HL-60/S4 (cell line): ENCODE measurements at regions not wholly inside any gene's neighbourhood (a gene's known extent, or its start where the extent isn't known, plus 50 kb on each side); places are given as distances from the start of the nearest gene placed in this dataset.
"Not testable (repeated sequence)": the region's sequence is repeated elsewhere in the genome, so short reads cannot be mapped to it uniquely, and the experiment has no call there.

Source experiments
- in situ Hi-C: fragments of 300-500 bp; cut with MboI; formaldehyde crosslinking; loops from 2 replicates; pipeline ENCODE4 v1.14.3; 2022; ENCODE audit warnings: low sequenced_read_pairs

DNA sequence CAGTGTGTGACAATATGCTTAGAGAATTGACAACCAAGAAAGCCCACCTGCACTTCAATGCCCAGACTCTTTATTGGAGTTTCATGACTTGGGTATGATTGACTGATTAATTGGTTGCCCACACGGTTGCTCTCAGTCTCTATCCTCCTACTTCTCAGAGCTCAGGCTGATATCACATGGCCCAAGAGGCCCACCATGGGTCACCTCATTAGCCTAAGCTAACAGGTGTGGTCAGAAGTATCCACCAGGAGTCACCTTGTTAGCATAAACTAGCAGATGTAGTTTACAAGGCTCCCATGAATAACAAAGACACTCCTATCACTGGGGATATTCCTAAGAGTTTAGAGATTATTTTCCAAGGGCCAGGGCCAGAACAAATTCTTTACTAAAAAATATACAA lies 120.2 kb upstream of the MBNL1 start:
- in situ Hi-C loops: no loop called here

DNA sequence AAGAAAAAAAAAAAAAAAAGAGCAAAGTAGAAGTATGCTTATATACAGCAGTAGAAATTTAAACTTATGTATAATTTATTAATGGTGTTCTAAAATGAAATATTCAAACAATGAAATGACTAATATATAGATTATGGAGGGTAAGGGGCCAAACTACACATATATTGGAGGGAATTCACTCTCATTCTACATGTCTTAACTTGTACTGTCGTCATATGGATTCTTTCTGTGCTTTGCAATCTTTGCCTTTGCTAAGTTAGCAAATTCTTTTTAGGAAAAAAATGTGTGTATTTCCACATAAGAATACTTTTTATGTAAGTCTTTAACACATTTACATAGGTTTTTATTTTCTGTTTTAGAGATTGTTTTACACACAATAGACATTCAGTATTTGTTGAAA lies 118.9 kb upstream of the MBNL1 start:
- in situ Hi-C loops: no loop called here

DNA sequence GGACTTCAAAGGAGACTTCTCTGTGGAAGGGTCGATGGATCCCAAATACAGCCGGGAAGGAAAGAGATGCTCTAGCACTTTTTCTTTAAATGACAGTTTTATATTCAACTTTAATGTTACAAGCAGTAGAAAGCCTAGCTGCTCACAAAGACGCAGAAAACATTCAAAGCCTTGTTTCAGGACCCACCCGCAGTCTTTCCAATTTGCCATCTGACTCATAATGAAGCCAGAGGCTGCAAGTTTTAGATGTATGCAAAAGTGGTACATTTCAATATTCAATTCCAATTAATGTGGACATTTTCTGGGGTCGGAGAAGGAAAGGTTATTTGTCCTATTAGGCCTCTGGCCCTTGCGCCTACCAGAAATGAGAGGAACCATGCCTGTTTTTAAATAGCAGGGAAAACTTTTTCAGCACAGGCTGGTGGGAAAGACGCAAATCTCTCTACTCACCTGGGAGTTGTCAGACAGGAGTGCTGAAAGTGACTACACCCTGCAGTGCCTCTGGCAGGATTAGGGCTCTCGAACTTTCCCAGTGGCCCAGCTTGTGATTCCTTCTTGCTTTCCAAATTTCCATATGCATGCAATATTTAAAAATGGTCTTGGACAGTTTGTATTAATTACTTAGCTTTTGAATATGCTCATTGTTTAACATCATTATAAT lies 117.4 kb upstream of the MBNL1 start:
- in situ Hi-C loops: no loop called here

DNA sequence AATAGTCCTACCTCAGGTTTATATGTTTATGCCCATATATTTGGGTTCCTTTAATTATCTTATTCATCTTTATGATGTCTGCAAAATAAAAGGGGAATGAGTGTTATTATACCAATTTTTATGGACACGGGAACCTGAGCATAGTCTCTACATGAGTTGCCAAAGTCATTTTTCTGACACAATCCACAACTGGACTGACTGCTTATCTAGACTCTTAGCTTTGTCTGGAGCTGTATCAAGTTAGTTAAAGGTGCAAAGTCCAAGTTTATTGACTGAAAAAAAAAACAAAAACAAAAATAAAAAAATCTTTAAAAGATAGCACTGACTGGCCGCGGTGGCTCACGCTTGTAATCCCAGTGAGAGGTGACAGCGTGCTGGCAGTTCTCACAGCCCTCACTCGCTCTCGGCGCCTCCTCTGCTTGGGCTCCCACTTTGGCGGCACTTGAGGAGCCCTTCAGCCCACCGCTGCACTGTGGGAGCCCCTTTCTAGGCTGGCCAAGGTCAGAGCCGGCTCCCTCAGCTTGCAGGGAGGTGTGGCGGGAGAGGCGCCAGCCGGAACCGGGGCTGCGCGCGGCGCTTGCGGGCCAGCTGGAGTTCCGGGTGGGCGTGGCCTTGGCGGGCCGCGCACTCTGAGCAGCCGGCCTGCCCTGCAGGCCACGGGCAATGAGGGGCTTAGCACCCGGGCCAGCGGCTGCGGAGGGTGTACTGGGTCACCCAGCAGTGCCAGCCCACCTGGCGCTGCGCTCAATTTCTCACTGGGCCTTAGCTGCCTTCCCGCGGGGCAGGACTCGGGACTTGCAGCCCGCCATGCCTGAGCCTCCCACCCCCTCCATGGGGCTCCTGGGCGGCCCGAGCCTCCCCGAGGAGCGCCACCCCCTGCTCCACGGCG lies 116.6 kb upstream of the MBNL1 start:
- in situ Hi-C loops: not testable (repeated sequence)

DNA sequence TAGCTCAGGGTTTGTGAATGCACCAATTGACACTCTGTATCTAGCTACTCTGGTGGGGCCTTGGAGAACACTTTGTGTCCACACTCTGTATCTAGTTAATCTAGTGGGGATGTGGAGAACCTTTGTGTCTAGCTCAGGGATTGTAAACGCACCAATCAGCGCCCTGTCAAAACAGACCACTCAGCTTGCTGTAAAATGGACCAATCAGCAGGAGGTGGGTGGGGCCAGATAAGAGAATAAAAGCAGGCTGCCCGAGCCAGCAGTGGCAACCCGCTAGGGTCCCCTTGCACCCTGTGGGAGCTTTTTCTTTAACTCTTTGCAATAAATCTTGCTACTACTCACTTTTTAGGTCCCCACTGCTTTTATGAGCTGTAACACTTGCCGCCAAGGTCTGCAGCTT lies 115.6 kb upstream of the MBNL1 start:
- in situ Hi-C loops: not testable (repeated sequence)

DNA sequence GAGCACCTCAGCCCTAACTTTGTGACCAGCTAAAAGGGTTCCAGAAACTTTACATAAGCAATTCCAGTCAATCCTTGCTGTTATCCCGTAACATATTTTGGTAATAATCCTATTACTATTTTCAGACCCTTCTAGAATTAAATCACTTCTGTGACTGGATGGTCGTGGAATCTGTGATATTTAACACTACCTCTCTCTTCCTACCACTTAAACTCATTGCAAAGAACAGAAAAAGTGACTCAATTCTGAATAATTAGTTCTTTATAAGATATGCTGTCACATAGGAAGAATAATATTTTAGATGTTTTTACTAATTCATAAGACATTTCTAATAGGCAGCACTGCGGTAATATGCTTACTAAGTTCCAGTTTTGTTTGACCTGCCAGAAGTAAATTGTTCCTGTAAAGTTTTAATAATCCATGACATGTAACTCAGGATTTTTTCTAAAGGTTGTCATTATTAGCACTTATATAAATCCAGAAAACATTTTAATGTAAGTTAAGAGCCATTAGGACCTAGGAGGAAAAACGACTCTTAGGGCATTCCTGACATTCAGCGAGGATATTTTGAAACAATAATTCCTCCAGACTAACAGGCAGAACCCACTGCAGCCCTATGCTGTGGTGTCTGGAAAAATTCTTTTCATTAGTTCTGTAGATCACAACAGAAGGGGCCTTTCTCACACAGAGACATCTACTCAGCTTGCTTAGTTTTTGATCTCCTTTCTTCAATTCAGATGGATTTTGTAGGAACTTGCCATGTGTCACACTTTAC lies 113.3 kb upstream of the MBNL1 start:
- in situ Hi-C loops: no loop called here

DNA sequence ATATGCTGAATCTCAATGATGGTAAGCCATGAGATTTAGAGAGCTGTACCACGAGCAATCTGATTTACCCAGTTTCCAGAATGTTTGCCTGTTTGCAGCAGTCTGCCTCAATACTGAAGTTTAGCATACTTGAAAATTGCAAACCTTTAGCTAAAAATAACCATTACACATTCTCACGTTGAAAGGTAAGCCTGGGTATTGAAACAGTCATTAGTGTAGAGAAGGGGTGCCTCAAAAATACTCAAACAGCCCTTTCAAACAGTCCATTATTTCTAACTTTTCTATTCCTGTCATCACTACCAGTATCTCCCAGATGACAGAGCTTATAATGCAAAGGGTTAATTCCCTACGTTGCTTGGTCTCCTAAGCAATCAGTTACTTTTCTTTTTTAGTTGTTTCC lies 111.8 kb upstream of the MBNL1 start:
- in situ Hi-C loops: no loop called here

DNA sequence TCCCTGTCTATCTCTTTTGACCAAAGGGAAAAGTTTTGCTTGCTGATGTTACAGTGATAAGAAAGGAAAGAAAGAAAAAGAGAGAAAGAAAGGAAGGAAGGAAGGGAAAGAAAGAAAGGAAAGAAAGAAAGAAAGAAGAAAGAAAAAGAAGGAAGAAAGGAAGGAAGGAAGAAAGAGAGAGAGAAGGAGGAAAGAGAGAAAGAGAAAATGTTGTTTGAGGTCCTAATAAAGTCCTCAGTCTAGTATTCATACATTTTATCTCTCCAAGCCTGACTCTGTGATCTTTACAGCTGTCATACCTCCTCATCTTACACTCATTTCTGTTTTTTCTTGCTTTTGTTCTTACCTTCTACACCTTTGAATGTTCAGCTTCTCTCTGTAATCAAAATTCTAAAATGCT lies 111.4 kb upstream of the MBNL1 start:
- in situ Hi-C loops: no loop called here

DNA sequence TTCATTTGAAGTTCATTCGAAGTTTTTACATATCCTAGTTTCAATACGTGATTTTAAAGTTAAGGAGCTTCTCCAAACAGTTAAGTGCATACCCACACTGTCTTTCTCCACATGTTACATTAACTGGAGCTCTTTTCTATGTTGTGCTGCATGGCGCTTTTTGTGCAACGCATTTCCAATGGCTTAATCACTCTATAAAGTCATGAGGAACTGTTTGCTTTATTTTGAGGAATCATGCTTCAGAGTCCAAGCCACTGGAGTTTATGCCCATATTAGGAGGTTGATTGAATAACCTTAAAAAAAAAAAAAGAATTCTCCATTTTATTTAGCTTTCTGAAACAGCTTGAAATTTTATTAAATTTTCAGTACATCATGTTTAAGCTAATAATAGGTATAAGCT lies 109.4 kb upstream of the MBNL1 start:
- in situ Hi-C loops: no loop called here

DNA sequence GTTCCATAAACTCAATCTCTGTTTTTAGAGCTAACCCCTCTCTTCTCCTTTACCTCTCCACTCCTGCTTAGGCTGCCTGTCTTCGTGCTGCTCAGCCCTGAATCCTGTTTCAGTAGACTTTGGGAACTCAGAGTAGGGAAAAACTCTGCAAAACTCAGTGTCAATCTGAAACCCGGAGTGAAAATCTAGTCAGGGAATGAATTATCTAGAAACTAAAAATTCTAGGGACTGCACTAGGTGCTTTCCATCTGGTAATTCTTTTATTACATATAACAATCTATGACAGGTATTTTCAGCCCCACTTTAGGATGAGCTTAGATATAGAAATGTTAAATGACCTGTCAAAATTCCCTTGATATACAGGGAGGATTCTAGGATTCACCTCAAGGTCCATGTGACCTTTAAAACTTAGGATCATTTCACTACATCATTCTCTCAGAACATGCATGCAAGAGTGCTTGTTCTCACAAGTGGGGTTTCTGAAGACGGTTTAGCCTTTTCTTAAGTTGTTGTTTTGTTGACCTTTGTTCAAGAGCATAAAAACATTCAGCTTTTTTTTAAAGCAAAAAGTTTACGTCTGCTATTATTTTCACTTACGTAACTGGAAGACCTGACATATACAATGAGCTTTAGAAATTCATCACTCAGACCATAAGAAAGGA lies 108.2 kb upstream of the MBNL1 start:
- in situ Hi-C loops: no loop called here

DNA sequence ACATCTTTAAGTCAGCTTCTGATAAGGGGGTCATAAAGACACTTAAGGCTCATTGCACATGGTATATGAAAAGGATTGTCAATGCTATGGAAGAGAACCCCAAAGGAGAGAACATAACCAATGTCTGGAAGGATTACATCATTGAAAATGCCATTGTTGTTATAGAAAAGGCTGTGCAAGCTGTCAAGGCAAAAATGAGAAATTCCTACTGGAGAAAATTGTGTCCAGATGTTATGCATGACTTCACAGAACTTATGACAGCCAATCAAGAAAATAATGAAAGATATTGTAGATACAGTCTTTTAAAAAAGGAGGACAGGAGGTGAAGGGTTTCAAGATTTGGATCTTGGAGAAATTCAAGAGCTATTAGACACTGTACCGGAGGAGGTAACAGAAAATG lies 96.3 kb upstream of the MBNL1 start:
- in situ Hi-C loops: no loop called here

DNA sequence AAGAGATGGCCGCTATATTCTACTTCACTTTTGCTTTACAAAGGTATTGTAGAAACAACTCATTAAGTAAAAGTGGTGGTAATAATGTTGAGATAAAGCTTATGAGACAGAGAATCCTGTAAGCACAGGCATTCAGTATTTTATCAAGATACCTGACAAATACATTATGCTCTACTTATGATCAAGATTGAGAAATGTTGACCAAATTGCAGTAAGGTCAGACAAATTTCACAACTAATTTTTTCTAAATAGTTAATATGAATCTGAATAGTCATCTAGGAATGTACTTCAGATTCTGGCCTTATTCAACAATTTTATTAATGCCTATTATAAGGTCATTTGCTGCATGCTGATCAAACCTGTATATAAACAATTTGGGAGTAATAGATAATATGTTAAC lies 95.1 kb upstream of the MBNL1 start:
- in situ Hi-C loops: no loop called here

DNA sequence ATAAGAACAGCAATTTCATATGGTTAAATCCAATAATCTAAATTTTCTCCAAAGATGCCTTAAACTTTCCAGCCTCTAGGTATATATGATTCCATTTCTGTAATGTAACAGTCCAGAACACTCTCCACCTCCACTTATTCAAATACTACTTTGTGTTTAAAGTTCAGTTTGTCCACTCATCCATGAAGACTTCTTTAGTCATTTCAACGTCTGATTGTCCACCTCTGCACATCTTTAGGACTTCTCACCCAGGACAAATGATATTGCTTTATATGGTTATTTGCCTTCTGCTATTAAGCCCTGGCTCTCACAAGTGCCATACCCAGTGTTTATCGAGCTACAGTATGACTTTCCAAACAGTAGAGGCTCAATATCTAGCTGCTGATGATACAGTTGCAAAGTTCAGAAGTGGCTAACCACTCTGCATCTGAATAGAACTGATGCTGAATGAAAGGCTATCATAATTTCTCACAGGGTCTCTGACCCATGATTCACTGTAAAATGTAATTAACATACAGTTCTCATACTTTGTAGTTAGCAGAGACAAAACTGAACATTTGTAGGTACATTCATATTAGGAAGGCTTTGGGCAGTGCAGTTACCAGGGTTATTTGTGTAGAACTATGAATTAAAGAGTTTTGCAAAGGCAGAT lies 93.7 kb upstream of the MBNL1 start:
- in situ Hi-C loops: loop anchor here (25.0 kb wide), 1 partner anchor 262 kb away; no protein-coding TSS in a partner anchor

DNA sequence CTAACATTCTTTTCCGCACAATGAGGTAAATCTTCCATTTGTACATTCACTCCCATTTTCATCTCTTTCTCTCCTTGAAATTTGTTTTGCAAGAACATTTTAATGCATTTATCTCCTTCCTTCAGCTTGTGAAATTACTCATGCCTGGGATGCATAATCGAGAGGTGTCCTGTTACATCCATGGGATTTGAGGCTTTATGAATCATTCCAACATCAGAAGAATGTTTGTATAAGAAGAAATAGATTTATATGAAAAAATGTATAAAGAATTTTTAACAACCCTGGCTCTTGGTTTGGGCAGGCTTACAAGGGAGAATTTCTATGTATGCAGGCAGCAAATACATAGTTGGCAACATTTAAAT lies 93.2 kb upstream of the MBNL1 start:
- in situ Hi-C loops: loop anchor here (25.0 kb wide), 1 partner anchor 262 kb away; no protein-coding TSS in a partner anchor

DNA sequence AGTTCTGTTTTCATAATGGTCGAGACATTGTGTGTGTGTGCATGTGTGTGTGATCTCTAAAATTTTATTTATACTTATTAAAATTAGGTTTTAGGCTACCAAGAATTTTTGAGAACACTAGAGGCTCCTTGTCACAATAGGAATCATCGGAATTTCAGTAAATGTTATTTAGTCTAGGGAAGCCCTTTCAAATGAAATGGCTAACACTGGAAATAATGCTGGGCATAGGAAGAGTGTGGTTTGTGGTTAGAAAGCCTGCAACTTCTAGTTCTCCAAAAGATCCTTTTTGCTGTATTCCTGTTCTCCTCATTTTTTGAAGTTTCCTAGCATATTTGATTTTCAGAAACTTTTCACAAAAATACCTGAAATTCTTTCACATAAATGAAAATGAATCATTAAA lies 92.5 kb upstream of the MBNL1 start:
- in situ Hi-C loops: loop anchor here (25.0 kb wide), 1 partner anchor 261 kb away; no protein-coding TSS in a partner anchor

DNA sequence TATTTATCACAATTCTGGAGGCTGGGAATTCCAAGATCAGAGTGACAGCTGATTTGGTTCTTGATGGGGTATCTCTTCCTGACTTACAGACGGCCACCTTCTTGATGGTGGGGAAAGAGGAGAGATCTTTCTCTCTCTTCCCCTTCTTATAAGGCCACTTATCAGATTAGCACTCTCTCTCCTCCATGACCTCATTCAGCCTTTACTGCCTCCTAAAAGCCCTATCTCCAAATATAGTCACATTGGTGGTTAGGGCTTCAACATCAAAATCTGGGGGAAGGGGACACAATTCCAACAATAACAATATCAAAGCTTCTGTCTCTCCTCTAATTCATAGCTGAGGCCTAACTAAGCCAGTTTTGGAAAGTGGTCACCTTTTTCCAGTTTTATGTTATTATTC lies 91.7 kb upstream of the MBNL1 start:
- in situ Hi-C loops: loop anchor here (25.0 kb wide), 1 partner anchor 260 kb away; no protein-coding TSS in a partner anchor

DNA sequence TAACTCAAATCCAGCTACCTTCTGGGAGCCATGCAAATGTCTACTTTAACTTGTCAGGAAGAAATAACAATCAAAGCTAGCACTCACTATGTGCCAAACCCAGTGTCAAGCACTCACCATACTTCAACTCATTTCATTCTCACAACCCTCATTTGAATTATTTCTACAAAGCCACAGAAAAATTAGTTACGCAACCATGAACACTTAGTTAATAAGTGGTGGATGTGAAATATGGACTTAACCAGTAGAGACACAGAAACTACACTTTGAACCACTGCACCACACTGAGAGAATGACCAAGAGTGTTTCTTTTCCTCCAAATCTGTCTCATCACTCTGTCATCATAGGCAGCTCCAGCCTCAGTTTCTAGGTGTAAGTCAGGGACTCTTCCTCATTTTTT lies 91.0 kb upstream of the MBNL1 start:
- in situ Hi-C loops: loop anchor here (25.0 kb wide), 1 partner anchor 260 kb away; no protein-coding TSS in a partner anchor

DNA sequence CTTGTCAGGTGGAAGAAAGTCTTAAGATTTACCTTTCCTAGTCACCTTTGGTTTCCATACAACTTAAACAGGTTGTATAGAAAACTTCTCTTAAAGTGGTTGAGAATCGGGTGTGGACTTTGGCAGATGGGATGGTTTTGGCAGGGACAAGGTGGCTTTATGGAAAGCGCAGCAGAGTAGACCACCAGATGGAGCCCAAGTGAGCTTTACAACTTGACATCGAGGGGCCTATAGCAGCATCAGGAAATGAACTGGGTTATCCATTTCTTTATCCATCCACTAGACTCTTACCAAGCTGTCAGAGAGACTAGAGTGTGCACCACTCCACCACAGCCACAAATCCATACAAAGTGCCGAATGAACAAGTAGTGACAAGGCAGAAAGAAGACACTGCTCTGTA lies 85.3 kb upstream of the MBNL1 start:
- in situ Hi-C loops: loop anchor here (25.0 kb wide), 1 partner anchor 254 kb away; no protein-coding TSS in a partner anchor

DNA sequence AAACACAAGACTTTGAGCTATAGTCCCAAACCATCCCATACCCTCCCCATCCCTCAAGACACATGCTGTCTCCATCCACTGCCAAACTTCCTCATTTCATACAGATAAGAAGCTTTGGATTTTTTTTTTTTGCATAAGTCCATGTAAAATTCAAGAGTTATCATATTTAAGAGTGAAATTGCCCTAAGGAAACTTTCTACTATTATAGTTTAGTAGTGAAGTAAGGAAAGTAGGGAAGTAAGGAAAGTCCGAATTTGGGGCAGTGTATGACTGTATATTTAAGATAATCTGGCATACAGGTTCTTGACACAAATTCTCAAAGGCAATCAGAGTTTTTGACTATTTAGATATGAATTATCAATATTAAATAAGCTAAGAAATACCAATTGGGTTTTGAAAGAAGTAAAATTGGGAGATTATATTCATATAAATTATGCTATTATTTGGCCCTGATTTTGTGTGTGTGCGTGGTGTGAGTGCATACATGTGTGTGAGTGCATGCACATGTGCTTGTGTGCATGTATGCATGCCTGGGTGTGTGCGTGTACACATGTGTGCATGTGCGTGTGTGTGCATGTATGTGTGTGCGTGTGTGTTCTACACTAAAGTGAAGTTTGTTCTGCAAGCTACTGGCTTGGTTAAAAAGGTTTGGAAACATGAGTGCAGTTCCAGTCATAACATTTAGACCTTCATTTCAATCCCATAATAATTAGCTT lies 83.6 kb upstream of the MBNL1 start:
- in situ Hi-C loops: loop anchor here (25.0 kb wide), 1 partner anchor 252 kb away; no protein-coding TSS in a partner anchor
